ENCODE measurements at regions not wholly inside any gene's neighbourhood (a gene's known extent, or its start where the extent isn't known, plus 50 kb on each side); places are given as distances from the start of the nearest gene placed in this dataset.

DNA sequence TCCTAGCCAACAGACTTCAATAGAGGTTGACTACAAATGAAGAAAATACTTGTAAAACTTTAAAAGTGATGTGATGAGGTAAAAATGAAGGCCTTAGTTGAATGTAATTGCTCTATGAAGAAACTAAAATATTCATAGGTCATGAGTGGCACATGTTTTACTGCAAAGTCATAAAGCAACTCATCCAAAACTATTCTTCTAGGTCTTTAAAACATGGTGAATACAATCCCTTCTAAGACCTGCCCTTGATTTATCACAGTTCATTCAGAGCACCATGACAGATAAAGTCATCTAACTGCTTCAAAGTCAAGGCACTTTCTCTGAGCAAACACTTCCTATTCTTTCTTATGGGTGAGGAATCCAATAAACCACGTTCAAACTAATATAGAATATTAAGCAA lies 713.5 kb downstream of the SORCS1 start:
- BruUV-seq (replicated peaks): no TSS peak
- H4K20me1 ChIP-seq (ENCODE audit: insufficient read depth, low read length): no peaks in the 10 kb centered on the region
- TF ChIP-seq, protein P1, sequence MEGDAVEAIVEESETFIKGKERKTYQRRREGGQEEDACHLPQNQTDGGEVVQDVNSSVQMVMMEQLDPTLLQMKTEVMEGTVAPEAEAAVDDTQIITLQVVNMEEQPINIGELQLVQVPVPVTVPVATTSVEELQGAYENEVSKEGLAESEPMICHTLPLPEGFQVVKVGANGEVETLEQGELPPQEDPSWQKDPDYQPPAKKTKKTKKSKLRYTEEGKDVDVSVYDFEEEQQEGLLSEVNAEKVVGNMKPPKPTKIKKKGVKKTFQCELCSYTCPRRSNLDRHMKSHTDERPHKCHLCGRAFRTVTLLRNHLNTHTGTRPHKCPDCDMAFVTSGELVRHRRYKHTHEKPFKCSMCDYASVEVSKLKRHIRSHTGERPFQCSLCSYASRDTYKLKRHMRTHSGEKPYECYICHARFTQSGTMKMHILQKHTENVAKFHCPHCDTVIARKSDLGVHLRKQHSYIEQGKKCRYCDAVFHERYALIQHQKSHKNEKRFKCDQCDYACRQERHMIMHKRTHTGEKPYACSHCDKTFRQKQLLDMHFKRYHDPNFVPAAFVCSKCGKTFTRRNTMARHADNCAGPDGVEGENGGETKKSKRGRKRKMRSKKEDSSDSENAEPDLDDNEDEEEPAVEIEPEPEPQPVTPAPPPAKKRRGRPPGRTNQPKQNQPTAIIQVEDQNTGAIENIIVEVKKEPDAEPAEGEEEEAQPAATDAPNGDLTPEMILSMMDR (conservative IDR thresholded peaks at IDR 0.05; ENCODE audit: low read length): no peak
- no peak for TF ChIP-seq EZH2phosphoT487 (IDR thresholded peaks at IDR 0.05; ENCODE audit: borderline replicate concordance, low read depth, low read length)
- H3K79me2 ChIP-seq (ENCODE audit: insufficient read depth, low read depth, low read length): no peaks in the 10 kb centered on the region
- ChIA-PET CTCF (ENCODE audit: unreplicated experiment) (no interaction called here), POLR2A (interaction anchor here (0.6 kb wide), 1 partner anchor 98 kb away, joined by 3 read pairs; no protein-coding TSS in a partner anchor)
- no peaks in the 10 kb centered on the region for H3K9me3 ChIP-seq (ENCODE audit: low read length)
- intact Hi-C loops (cut with micrococcal nuclease; ENCODE audit: unreplicated experiment): no loop called here
- no peaks in the 10 kb centered on the region for H3K4me1 ChIP-seq (ENCODE audit: insufficient read depth, low read length, poor library complexity, severe bottlenecking)
- no peak overlapping the region for H2AFZ ChIP-seq (ENCODE audit: low read length)
- H3K4me3 ChIP-seq (ENCODE audit: low read depth, low read length, poor library complexity, severe bottlenecking): no peak overlapping the region
- no peaks in the 10 kb centered on the region for H3K36me3 ChIP-seq (ENCODE audit: insufficient read depth, low read length)
- DNase-seq (ENCODE audit: low spot score): no peak
- no peak overlapping the region for H3K4me2 ChIP-seq (ENCODE audit: low read length)
- no peaks in the 10 kb centered on the region for H3K9me2 ChIP-seq (ENCODE audit: insufficient read depth, low read length)
- H3K27ac ChIP-seq (ENCODE audit: low read depth, low read length, poor library complexity, severe bottlenecking): no peak overlapping the region

- TF ChIP-seq EZH2phosphoT487 (IDR thresholded peaks at IDR 0.05; ENCODE audit: borderline replicate concordance, low read depth, low read length): no peak
- Histone ChIP-seq H3K4me2 (ENCODE audit: low read length) (no peak overlapping the region), H3K4me1 (ENCODE audit: insufficient read depth, low read length, poor library complexity, severe bottlenecking) (no peaks in the 10 kb centered on the region), H3K4me3 (ENCODE audit: low read depth, low read length, poor library complexity, severe bottlenecking) (no peak overlapping the region), H3K36me3 (ENCODE audit: insufficient read depth, low read length) (no peaks in the 10 kb centered on the region), H4K20me1 (ENCODE audit: insufficient read depth, low read length) (no peaks in the 10 kb centered on the region), H3K79me2 (ENCODE audit: insufficient read depth, low read depth, low read length) (no peaks in the 10 kb centered on the region), H3K27ac (ENCODE audit: low read depth, low read length, poor library complexity, severe bottlenecking) (no peak overlapping the region), H2AFZ (ENCODE audit: low read length) (no peak overlapping the region), H3K9me3 (ENCODE audit: low read length) (no peaks in the 10 kb centered on the region), H3K9me2 (ENCODE audit: insufficient read depth, low read length) (no peaks in the 10 kb centered on the region)
- ChIA-PET CTCF (ENCODE audit: unreplicated experiment) (no interaction called here), POLR2A (no interaction called here)
- DNase-seq (ENCODE audit: low spot score): no peak
- intact Hi-C loops (cut with micrococcal nuclease; ENCODE audit: unreplicated experiment): no loop called here
- BruUV-seq (replicated peaks): no TSS peak
Observed at GRCh38 chr10:106446920-106447319, 717.6 kb downstream of the SORCS1 start.

DNA sequence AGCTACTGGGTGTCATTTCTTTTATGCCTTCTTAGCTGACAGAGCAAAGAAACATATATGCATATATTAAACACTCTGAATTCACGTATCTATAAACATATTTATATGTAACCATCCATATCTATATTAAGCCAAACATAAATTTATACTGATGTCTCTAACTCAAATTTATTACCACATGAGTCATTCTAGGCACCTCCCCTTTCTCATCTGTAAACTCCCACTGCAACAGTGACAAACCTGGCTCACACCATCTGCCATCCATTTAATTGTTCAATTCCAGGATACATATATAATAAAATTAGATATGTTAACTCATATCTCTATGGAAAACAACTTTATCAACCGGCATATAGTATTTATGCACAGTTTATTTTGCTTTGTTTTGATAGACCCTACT lies 722.3 kb downstream of the SORCS1 start:
- no peaks in the 10 kb centered on the region for H3K9me2 ChIP-seq (ENCODE audit: insufficient read depth, low read length)
- no peaks in the 10 kb centered on the region for H3K4me1 ChIP-seq (ENCODE audit: insufficient read depth, low read length, poor library complexity, severe bottlenecking)
- ChIA-PET CTCF (ENCODE audit: unreplicated experiment) (no interaction called here), POLR2A (interaction anchor here (1.5 kb wide), 1 partner anchor 8 kb away, joined by 4 read pairs; no protein-coding TSS in a partner anchor)
- no peak overlapping the region for H3K4me3 ChIP-seq (ENCODE audit: low read depth, low read length, poor library complexity, severe bottlenecking)
- no peak for DNase-seq (ENCODE audit: low spot score)
- no peak for TF ChIP-seq EZH2phosphoT487 (IDR thresholded peaks at IDR 0.05; ENCODE audit: borderline replicate concordance, low read depth, low read length)
- TF ChIP-seq, protein P1 (conservative IDR thresholded peaks at IDR 0.05; ENCODE audit: low read length): no peak
- H3K79me2 ChIP-seq (ENCODE audit: insufficient read depth, low read depth, low read length): no peaks in the 10 kb centered on the region
- no peaks in the 10 kb centered on the region for H3K36me3 ChIP-seq (ENCODE audit: insufficient read depth, low read length)
- H2AFZ ChIP-seq (ENCODE audit: low read length): no peak overlapping the region
- BruUV-seq (replicated peaks): no TSS peak
- intact Hi-C loops (cut with micrococcal nuclease; ENCODE audit: unreplicated experiment): no loop called here
- H3K9me3 ChIP-seq (ENCODE audit: low read length): no peaks in the 10 kb centered on the region
- no peak overlapping the region for H3K27ac ChIP-seq (ENCODE audit: low read depth, low read length, poor library complexity, severe bottlenecking)
- H3K4me2 ChIP-seq (ENCODE audit: low read length): no peak overlapping the region
- H4K20me1 ChIP-seq (ENCODE audit: insufficient read depth, low read length): no peaks in the 10 kb centered on the region
